Fibroblast of lung (primary cell): ENCODE measurements at regions not wholly inside any gene's neighbourhood (a gene's known extent, or its start where the extent isn't known, plus 50 kb on each side); places are given as distances from the start of the nearest gene placed in this dataset.

Source experiments
- DNase-seq, 2 donors: peaks; one replicate each; pipeline versions ENCODE4 v3.0.0 to v3.0.0-alpha.2; 2010; ENCODE audit warnings: low read depth in 2 of 2
- H2AFZ ChIP-seq: 2 replicates; pipeline ENCODE4 v1.5.1; 2012; ENCODE audit warnings: low read length, control low read depth, inconsistent platforms
- H3K27ac ChIP-seq: 2 replicates; pipeline ENCODE4 v1.5.1; 2011; ENCODE audit warnings: low read length, control low read depth; ENCODE audit not compliant: insufficient read depth
- H3K27me3 ChIP-seq: 2 replicates; pipeline ENCODE4 v1.5.1; 2011; ENCODE audit warnings: mild to moderate bottlenecking, low read length; ENCODE audit not compliant: control insufficient read depth, insufficient read depth
- H3K36me3 ChIP-seq: 2 replicates; pipeline ENCODE4 v1.5.1; 2011; ENCODE audit warnings: low read length; ENCODE audit not compliant: control insufficient read depth, insufficient read depth
- H3K4me1 ChIP-seq: 2 replicates; pipeline ENCODE4 v1.5.1; 2011; ENCODE audit warnings: low read length; ENCODE audit not compliant: control insufficient read depth, insufficient read depth; ENCODE audit errors: extremely low read depth
- H3K4me2 ChIP-seq: 2 replicates; pipeline ENCODE4 v1.5.1; 2011; ENCODE audit warnings: low read length, control low read depth; ENCODE audit not compliant: insufficient read depth; ENCODE audit errors: extremely low read depth
- H3K4me3 ChIP-seq, 4 experiments: fragments of 200-600 bp in 1 of 4; sonication (generic) in 1 of 4; replicated peaks in 1 of 4; 2 replicates each; pipeline ENCODE4 v1.5.1; 2011 to 2016; ENCODE audit warnings: low read length in 4 of 4, low read depth in 3 of 4, mild to moderate bottlenecking in 3 of 4, control low read depth in 2 of 4, inconsistent platforms in 1 of 4, mixed read lengths in 1 of 4; ENCODE audit not compliant: insufficient read depth in 1 of 4; ENCODE audit errors: control extremely low read depth in 1 of 4
- H3K79me2 ChIP-seq: 2 replicates; pipeline ENCODE4 v1.5.1; 2012; ENCODE audit warnings: mild to moderate bottlenecking, low read length, inconsistent platforms; ENCODE audit not compliant: control insufficient read depth, insufficient read depth
- H3K9ac ChIP-seq: 2 replicates; pipeline ENCODE4 v1.5.1; 2011; ENCODE audit warnings: mild to moderate bottlenecking, low read length, control low read depth; ENCODE audit not compliant: insufficient read depth
- H3K9me3 ChIP-seq: 2 replicates; pipeline ENCODE4 v1.5.1; 2012; ENCODE audit warnings: low read depth, low read length; ENCODE audit not compliant: control insufficient read depth, insufficient read depth
- H4K20me1 ChIP-seq: 2 replicates; pipeline ENCODE4 v1.5.1; 2011; ENCODE audit warnings: low read length; ENCODE audit not compliant: control insufficient read depth, insufficient read depth; ENCODE audit errors: extremely low read depth
- EZH2 ChIP-seq: IDR thresholded peaks from 2 replicates; pipeline ENCODE4 v1.5.1; 2012; ENCODE audit warnings: low read length, control low read depth, mild to moderate bottlenecking; ENCODE audit errors: missing control alignments
- TF ChIP-seq, protein P1 (sequence below), 2 donors: IDR thresholded peaks in 1 of 2; conservative IDR thresholded peaks in 1 of 2; 1 replicate in 1 of 2; 2 replicates in 1 of 2; pipeline ENCODE4 v1.5.1; 2011 to 2012; ENCODE audit warnings: low read length in 2 of 2, control low read depth in 1 of 2, inconsistent platforms in 1 of 2, low read depth in 1 of 2, mild to moderate bottlenecking in 1 of 2

DNA sequence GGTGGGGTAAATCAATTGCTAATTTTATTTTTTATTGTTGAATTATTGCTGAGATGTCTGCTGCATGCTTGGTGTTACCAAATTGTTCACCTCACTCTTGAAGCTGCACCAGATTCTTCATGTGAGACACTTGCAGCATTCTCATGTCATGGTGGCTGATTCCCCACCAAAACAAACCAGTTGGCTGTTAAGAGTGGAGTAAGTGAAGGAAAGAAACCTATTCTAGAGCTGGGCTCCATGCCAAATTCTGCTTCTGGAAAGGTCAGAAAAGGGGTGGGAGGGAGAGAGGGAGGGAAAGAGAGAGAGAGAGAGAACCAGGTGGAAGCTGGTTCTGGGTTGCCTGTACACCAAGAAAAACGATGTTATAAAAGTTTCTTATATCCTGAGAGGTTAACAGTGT is 317.5 kb upstream of the THRB start:
- no peak overlapping the region for H3K27ac ChIP-seq
- H3K79me2 ChIP-seq: no peaks in the 10 kb centered on the region
- DNase-seq: no peak
- H3K9ac ChIP-seq: no peak overlapping the region
- H3K27me3 ChIP-seq: no peaks in the 10 kb centered on the region
- no peak overlapping the region for H3K4me3 ChIP-seq
- no peak for TF ChIP-seq EZH2
- TF ChIP-seq, protein P1, sequence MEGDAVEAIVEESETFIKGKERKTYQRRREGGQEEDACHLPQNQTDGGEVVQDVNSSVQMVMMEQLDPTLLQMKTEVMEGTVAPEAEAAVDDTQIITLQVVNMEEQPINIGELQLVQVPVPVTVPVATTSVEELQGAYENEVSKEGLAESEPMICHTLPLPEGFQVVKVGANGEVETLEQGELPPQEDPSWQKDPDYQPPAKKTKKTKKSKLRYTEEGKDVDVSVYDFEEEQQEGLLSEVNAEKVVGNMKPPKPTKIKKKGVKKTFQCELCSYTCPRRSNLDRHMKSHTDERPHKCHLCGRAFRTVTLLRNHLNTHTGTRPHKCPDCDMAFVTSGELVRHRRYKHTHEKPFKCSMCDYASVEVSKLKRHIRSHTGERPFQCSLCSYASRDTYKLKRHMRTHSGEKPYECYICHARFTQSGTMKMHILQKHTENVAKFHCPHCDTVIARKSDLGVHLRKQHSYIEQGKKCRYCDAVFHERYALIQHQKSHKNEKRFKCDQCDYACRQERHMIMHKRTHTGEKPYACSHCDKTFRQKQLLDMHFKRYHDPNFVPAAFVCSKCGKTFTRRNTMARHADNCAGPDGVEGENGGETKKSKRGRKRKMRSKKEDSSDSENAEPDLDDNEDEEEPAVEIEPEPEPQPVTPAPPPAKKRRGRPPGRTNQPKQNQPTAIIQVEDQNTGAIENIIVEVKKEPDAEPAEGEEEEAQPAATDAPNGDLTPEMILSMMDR (conservative IDR thresholded peaks at IDR 0.05 in 1 of 2, IDR thresholded peaks at IDR 0.05 in 1 of 2; ENCODE audit: low read depth in 1 of 2, low read length in 2 of 2): no peak
- no peaks in the 10 kb centered on the region for H3K4me1 ChIP-seq
- no peaks in the 10 kb centered on the region for H3K9me3 ChIP-seq
- no peaks in the 10 kb centered on the region for H4K20me1 ChIP-seq
- H3K36me3 ChIP-seq: no peaks in the 10 kb centered on the region
- H3K4me2 ChIP-seq: no peak overlapping the region
- H2AFZ ChIP-seq: no peak overlapping the region

DNA sequence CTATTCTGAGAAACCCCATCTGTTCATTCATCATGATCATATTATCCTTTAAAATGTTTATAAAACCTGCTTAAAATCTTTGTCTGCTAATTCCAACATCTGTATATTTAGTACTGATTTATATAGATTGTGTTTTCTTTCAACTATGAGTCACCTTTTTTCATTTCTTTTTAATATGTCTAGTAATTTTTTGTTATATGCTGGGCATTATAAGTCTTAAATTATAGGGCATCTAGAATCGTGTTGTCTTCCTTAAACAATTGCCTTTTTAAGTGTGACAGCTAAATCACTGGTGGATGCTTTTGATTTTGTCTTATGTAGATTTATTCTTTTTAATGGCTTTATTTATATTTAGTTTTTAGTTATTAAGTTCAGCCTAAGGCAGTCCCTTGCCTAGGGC is 323.4 kb upstream of the THRB start:
- Histone ChIP-seq H2AFZ (no peak overlapping the region), H3K27ac (no peak overlapping the region), H3K36me3 (no peaks in the 10 kb centered on the region), H4K20me1 (no peaks in the 10 kb centered on the region), H3K4me3 (no peak overlapping the region), H3K79me2 (no peaks in the 10 kb centered on the region), H3K4me1 (no peaks in the 10 kb centered on the region), H3K27me3 (no peaks in the 10 kb centered on the region), H3K9me3 (no peaks in the 10 kb centered on the region), H3K4me2 (no peak overlapping the region), H3K9ac (no peak overlapping the region)
- TF ChIP-seq EZH2: no peak
- TF ChIP-seq, protein P1 (conservative IDR thresholded peaks at IDR 0.05 in 1 of 2, IDR thresholded peaks at IDR 0.05 in 1 of 2; ENCODE audit: low read depth in 1 of 2, low read length in 2 of 2): no peak
- no peak for DNase-seq

DNA sequence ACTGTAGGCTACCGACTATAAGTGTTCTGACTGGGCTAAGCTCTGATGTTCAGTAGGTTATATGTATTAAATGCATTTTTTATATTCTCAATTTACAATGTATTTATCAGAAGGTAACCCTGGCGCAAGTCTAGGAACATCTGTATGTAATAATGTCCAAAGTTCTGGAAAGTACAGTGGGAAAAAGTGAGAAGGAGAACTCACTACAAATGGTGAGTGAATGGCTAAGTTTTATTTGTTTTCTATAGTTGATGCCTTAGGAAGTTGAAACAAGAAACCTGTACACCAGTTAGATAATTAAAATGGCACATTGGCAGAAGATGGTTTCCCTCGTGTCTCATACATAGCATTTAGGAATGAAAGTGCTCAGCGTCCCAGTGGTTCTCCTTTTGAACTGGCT is 333.4 kb upstream of the THRB start:
- Histone ChIP-seq H3K4me2 (no peak overlapping the region), H3K9ac (no peak overlapping the region), H4K20me1 (no peaks in the 10 kb centered on the region), H3K9me3 (no peaks in the 10 kb centered on the region), H3K36me3 (no peaks in the 10 kb centered on the region), H3K4me1 (no peaks in the 10 kb centered on the region), H3K4me3 (no peak overlapping the region), H3K27me3 (peaks cover 6% of the 10 kb centered on the region), H3K27ac (no peak overlapping the region), H2AFZ (no peak overlapping the region), H3K79me2 (no peaks in the 10 kb centered on the region)
- no peak for TF ChIP-seq EZH2
- TF ChIP-seq, protein P1 (conservative IDR thresholded peaks at IDR 0.05 in 1 of 2, IDR thresholded peaks at IDR 0.05 in 1 of 2; ENCODE audit: low read depth in 1 of 2, low read length in 2 of 2): no peak
- DNase-seq: no peak
